Smooth muscle cell (in vitro differentiated cells): ENCODE measurements at regions not wholly inside any gene's neighbourhood (a gene's known extent, or its start where the extent isn't known, plus 50 kb on each side); places are given as distances from the start of the nearest gene placed in this dataset.

Experiments
- DNase-seq: peaks from one replicate; lab custom pipeline; 2025; ENCODE audit not compliant: unreplicated experiment; lab: John Stamatoyannopoulos, UW
- H2AFZ ChIP-seq: fragments of 200-600 bp; sonication (generic); 2 replicates; pipeline ENCODE4 v1.6.0; 2016; ENCODE audit warnings: antibody characterized with exemption, low read depth, mild to moderate bottlenecking
- H3F3A ChIP-seq: fragments of 200-600 bp; sonication (generic); 2 replicates; pipeline ENCODE4 v1.6.0; 2017; ENCODE audit warnings: antibody characterized with exemption, low read depth
- H3K27ac ChIP-seq: fragments of 200-600 bp; sonication (generic); 2 replicates; pipeline ENCODE4 v1.5.1; 2016; ENCODE audit warnings: low read depth, mild to moderate bottlenecking
- H3K27me3 ChIP-seq: fragments of 200-600 bp; sonication (generic); 2 replicates; pipeline ENCODE4 v1.6.1; 2016; ENCODE audit warnings: low read depth, mild to moderate bottlenecking
- H3K36me3 ChIP-seq: fragments of 200-600 bp; sonication (generic); 2 replicates; pipeline ENCODE4 v1.5.1; 2016; ENCODE audit warnings: low read depth
- H3K4me1 ChIP-seq: fragments of 200-600 bp; sonication (generic); 2 replicates; pipeline ENCODE4 v1.5.1; 2016; ENCODE audit warnings: low read depth
- H3K4me2 ChIP-seq: fragments of 200-600 bp; sonication (generic); 2 replicates; pipeline ENCODE4 v1.6.0; 2016; ENCODE audit warnings: mild to moderate bottlenecking
- H3K4me3 ChIP-seq: fragments of 200-600 bp; sonication (generic); 2 replicates; pipeline ENCODE4 v1.5.1; 2016; ENCODE audit warnings: mild to moderate bottlenecking
- H3K79me2 ChIP-seq: fragments of 200-600 bp; sonication (generic); 2 replicates; pipeline ENCODE4 v1.6.0; 2016; ENCODE audit warnings: low read depth, mild to moderate bottlenecking
- H3K9ac ChIP-seq: fragments of 200-600 bp; sonication (generic); 2 replicates; pipeline ENCODE4 v1.6.0; 2016; ENCODE audit warnings: low read depth
- H3K9me3 ChIP-seq: fragments of 200-600 bp; sonication (generic); replicated peaks from 2 replicates; pipeline ENCODE4 v1.5.1; 2016; ENCODE audit warnings: low read depth
- H4K20me1 ChIP-seq: fragments of 200-600 bp; sonication (generic); 2 replicates; pipeline ENCODE4 v1.6.0; 2016; ENCODE audit warnings: low read depth
- WGBS: methylation state at CpG from one replicate; pipeline ENCODE4 v1.1.7; 2016; ENCODE audit warnings: low lambda C conversion rate; 5-methylcytosine and 5-hydroxymethylcytosine counted together
- TF ChIP-seq, protein P1 (sequence below): fragments of 200-600 bp; sonication (generic); IDR thresholded peaks from 2 replicates; pipeline ENCODE4 v1.5.1; 2017; ENCODE audit warnings: borderline replicate concordance, mild to moderate bottlenecking, antibody characterized with exemption; ENCODE audit not compliant: insufficient read depth, poor library complexity, severe bottlenecking

DNA sequence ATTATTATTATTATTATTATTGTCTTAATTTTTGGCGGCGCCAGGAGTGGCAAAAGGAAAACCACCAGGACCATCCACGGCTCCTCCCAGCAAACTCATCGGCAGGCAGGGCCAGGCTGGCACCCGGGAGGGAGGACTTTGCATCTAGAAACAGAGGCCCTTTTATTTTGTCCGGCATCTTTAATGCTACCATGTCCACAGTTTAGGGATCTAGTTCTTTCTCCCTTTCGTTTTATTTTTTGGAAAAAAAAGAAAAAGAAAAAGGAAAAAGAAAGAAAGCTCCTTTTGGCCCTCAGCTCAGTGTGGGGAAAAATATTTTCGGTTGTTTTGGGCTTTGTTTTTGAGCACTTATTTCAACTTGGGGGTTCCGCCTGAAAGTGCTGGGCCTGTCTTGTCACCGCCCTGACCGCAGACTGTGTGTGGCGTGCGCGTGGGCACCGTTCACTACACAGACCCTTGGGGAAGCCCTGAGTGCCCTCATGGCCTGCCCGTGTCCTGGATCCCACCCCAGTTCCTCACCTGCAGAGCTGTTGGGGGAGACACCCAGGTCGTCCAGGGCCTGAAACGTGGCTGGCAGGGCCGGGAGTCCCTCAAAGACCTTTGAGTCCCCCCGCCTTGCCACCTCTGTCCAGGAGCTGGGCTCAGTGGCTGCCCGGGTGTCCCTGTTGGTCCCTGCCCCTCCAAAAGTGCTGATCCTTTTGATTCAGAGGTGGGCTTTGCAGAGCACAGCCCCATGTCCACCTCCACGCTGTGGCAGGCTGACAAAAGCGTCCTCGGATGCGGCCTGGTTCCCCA lies 69.1 kb upstream of the PPARA start:
- Histone ChIP-seq H3K4me3 (no peak overlapping the region), H3K4me2 (no peak overlapping the region), H3F3A (no peaks in the 10 kb centered on the region), H3K4me1 (no peaks in the 10 kb centered on the region), H3K9ac (no peak overlapping the region), H3K27ac (no peak overlapping the region), H3K9me3 (no peaks in the 10 kb centered on the region), H3K36me3 (no peaks in the 10 kb centered on the region), H4K20me1 (peaks cover 31% of the 10 kb centered on the region), H2AFZ (no peak overlapping the region), H3K27me3 (no peaks in the 10 kb centered on the region), H3K79me2 (no peaks in the 10 kb centered on the region)
- 97% methylated on average over 25 of the region's 25 CpGs for WGBS
- TF ChIP-seq, protein P1, sequence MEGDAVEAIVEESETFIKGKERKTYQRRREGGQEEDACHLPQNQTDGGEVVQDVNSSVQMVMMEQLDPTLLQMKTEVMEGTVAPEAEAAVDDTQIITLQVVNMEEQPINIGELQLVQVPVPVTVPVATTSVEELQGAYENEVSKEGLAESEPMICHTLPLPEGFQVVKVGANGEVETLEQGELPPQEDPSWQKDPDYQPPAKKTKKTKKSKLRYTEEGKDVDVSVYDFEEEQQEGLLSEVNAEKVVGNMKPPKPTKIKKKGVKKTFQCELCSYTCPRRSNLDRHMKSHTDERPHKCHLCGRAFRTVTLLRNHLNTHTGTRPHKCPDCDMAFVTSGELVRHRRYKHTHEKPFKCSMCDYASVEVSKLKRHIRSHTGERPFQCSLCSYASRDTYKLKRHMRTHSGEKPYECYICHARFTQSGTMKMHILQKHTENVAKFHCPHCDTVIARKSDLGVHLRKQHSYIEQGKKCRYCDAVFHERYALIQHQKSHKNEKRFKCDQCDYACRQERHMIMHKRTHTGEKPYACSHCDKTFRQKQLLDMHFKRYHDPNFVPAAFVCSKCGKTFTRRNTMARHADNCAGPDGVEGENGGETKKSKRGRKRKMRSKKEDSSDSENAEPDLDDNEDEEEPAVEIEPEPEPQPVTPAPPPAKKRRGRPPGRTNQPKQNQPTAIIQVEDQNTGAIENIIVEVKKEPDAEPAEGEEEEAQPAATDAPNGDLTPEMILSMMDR: no peak
- DNase-seq: no peak

DNA sequence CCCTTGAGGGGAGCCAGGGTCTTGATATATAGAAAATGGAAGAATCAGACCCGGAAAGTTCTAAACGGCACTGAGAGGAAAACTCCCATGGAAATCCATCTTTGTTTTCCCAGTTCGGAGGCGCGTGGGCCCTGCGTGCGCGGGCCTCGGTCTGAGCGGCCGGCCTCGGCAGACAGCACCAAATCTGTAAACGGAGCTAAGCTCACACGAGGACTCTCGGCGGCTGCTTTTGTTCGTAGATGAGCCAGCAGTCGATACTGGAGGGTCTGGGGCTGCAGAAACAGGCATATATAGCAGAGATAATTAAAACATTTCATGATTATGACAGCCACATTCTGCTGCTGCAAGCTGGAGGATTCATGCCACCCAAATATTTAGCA lies 68.5 kb upstream of the PPARA start:
- Histone ChIP-seq H3K27ac (no peak overlapping the region), H3K79me2 (no peaks in the 10 kb centered on the region), H3K36me3 (no peaks in the 10 kb centered on the region), H3K9me3 (no peaks in the 10 kb centered on the region), H3K4me2 (no peak overlapping the region), H3F3A (no peaks in the 10 kb centered on the region), H3K9ac (no peak overlapping the region), H3K27me3 (no peaks in the 10 kb centered on the region), H2AFZ (no peak overlapping the region), H4K20me1 (peaks cover 25% of the 10 kb centered on the region), H3K4me1 (no peaks in the 10 kb centered on the region), H3K4me3 (no peak overlapping the region)
- TF ChIP-seq, protein P1: no peak
- no peak for DNase-seq
- WGBS: 83% methylated on average over 18 of the region's 18 CpGs

DNA sequence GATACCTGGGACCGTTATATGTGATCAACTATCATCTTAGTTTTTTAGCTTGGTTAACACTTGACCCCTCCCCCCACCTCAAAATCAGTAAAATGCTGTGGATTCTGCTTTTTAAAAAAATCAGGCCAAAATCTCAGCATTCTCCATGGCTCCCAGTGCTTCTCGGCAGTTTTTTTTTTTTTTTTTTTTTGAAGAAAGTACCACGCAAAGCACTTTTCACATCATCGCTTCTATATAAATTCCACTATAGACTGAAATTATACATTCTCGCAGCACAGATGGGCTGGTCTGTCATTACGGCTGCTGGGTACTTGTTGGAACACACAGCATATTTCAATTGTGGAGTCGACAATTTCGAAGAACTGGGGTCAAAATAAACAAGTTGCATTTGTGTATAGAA lies 67.7 kb upstream of the PPARA start:
- Histone ChIP-seq H3K9me3 (no peaks in the 10 kb centered on the region), H3K27me3 (no peaks in the 10 kb centered on the region), H3K79me2 (no peaks in the 10 kb centered on the region), H2AFZ (no peak overlapping the region), H3K27ac (no peak overlapping the region), H3F3A (no peaks in the 10 kb centered on the region), H3K36me3 (no peaks in the 10 kb centered on the region), H3K4me1 (no peaks in the 10 kb centered on the region), H3K9ac (no peak overlapping the region), H3K4me2 (no peak overlapping the region), H3K4me3 (no peak overlapping the region), H4K20me1 (peaks cover 19% of the 10 kb centered on the region)
- DNase-seq: no peak
- TF ChIP-seq, protein P1: no peak
- WGBS: 92% methylated on average over 8 of the region's 8 CpGs
